HEK293 (cell line): ENCODE measurements at regions not wholly inside any gene's neighbourhood (a gene's known extent, or its start where the extent isn't known, plus 50 kb on each side); places are given as distances from the start of the nearest gene placed in this dataset.

ENCODE experiments used
- ZNF561 ChIP-seq: fragments of 450-650 bp; IDR thresholded peaks from 2 replicates; pipeline ENCODE4 v1.5.1; 2018; ENCODE audit warnings: missing biosample characterization, missing genetic modification characterization, borderline replicate concordance
- ZNF837 ChIP-seq: fragments of 450-650 bp; formaldehyde crosslinking; IDR thresholded peaks from 2 replicates; pipeline ENCODE4 v1.5.1; 2016; ENCODE audit warnings: missing biosample characterization, missing genetic modification characterization

GRCh38 chr3:28677581-28677980, 329.0 kb upstream of the AZI2 start:
- no peak for TF ChIP-seq ZNF561
- no peak for TF ChIP-seq ZNF837 (tag by site-specific recombination)
